ENCODE measurements at regions not wholly inside any gene's neighbourhood (a gene's known extent, or its start where the extent isn't known, plus 50 kb on each side); places are given as distances from the start of the nearest gene placed in this dataset.

GRCh38 chrX:22662776-22663175 is 337.0 kb upstream of the DDX53 start:
- intact Hi-C loops (cut with micrococcal nuclease) = no loop called here
- DNase-seq = no peak
- TF ChIP-seq CTCF (IDR thresholded peaks at IDR 0.05; ENCODE audit: borderline replicate concordance) = no peak
- Histone ChIP-seq H3K4me1 (no peaks in the 10 kb centered on the region), H3K9me3 (replicated peaks) (no peaks in the 10 kb centered on the region), H3K36me3 (no peaks in the 10 kb centered on the region), H3K4me3 (no peak overlapping the region), H3K27me3 (ENCODE audit: low read depth) (no peaks in the 10 kb centered on the region), H3K27ac (replicated peaks) (no peak overlapping the region)

- Histone ChIP-seq H3K27ac (replicated peaks) (no peak overlapping the region), H3K27me3 (ENCODE audit: low read depth) (no peaks in the 10 kb centered on the region), H3K4me1 (no peaks in the 10 kb centered on the region), H3K4me3 (no peak overlapping the region), H3K9me3 (replicated peaks) (no peaks in the 10 kb centered on the region), H3K36me3 (no peaks in the 10 kb centered on the region)
- intact Hi-C loops (cut with micrococcal nuclease) = no loop called here
- no peak for DNase-seq
- no peak for TF ChIP-seq CTCF (IDR thresholded peaks at IDR 0.05; ENCODE audit: borderline replicate concordance)
Observed at GRCh38 chrX:22664826-22665225, 334.9 kb upstream of the DDX53 start.

- no peaks in the 10 kb centered on the region for H3K27me3 ChIP-seq (ENCODE audit: low read depth)
- H3K4me3 ChIP-seq = no peak overlapping the region
- no peaks in the 10 kb centered on the region for H3K4me1 ChIP-seq
- no peak for DNase-seq
- no peak for TF ChIP-seq CTCF (IDR thresholded peaks at IDR 0.05; ENCODE audit: borderline replicate concordance)
- no peaks in the 10 kb centered on the region for H3K9me3 ChIP-seq (replicated peaks)
- no peaks in the 10 kb centered on the region for H3K36me3 ChIP-seq
- no peak overlapping the region for H3K27ac ChIP-seq (replicated peaks)
- intact Hi-C loops (cut with micrococcal nuclease) = no loop called here
Observed at GRCh38 chrX:22665818-22666217, 333.9 kb upstream of the DDX53 start.

- no peak for TF ChIP-seq CTCF (IDR thresholded peaks at IDR 0.05; ENCODE audit: borderline replicate concordance)
- intact Hi-C loops (cut with micrococcal nuclease) = no loop called here
- no peak for DNase-seq
- H3K9me3 ChIP-seq (replicated peaks) = no peaks in the 10 kb centered on the region
- no peak overlapping the region for H3K4me3 ChIP-seq
- H3K4me1 ChIP-seq = no peaks in the 10 kb centered on the region
- no peaks in the 10 kb centered on the region for H3K27me3 ChIP-seq (ENCODE audit: low read depth)
- H3K27ac ChIP-seq (replicated peaks) = no peak overlapping the region
- no peaks in the 10 kb centered on the region for H3K36me3 ChIP-seq
Observed at GRCh38 chrX:22666441-22666840, 333.3 kb upstream of the DDX53 start.

- H3K9me3 ChIP-seq (replicated peaks) = no peaks in the 10 kb centered on the region
- no peak for DNase-seq
- H3K27ac ChIP-seq (replicated peaks) = no peak overlapping the region
- H3K4me1 ChIP-seq = no peaks in the 10 kb centered on the region
- no peaks in the 10 kb centered on the region for H3K27me3 ChIP-seq (ENCODE audit: low read depth)
- intact Hi-C loops (cut with micrococcal nuclease) = no loop called here
- TF ChIP-seq CTCF (IDR thresholded peaks at IDR 0.05; ENCODE audit: borderline replicate concordance) = no peak
- no peaks in the 10 kb centered on the region for H3K36me3 ChIP-seq
- H3K4me3 ChIP-seq = no peak overlapping the region
Observed at GRCh38 chrX:22674932-22675331, 324.8 kb upstream of the DDX53 start.

- no peaks in the 10 kb centered on the region for H3K9me3 ChIP-seq (replicated peaks)
- H3K36me3 ChIP-seq = no peaks in the 10 kb centered on the region
- no peak for TF ChIP-seq CTCF (IDR thresholded peaks at IDR 0.05; ENCODE audit: borderline replicate concordance)
- DNase-seq = peak; percentile 14
- H3K27me3 ChIP-seq (ENCODE audit: low read depth) = no peaks in the 10 kb centered on the region
- intact Hi-C loops (cut with micrococcal nuclease) = no loop called here
- H3K4me3 ChIP-seq = no peak overlapping the region
- no peak overlapping the region for H3K27ac ChIP-seq (replicated peaks)
- no peaks in the 10 kb centered on the region for H3K4me1 ChIP-seq
Observed at GRCh38 chrX:22686138-22686541, 313.6 kb upstream of the DDX53 start.
